HG03439 (cell line): ENCODE measurements at regions not wholly inside any gene's neighbourhood (a gene's known extent, or its start where the extent isn't known, plus 50 kb on each side); places are given as distances from the start of the nearest gene placed in this dataset.
"Not testable (repeated sequence)": the region's sequence is repeated elsewhere in the genome, so short reads cannot be mapped to it uniquely, and the experiment has no call there.

Source experiments
- ATAC-seq: cut with Tn5 transposase; IDR thresholded peaks from one replicate; pipeline ENCODE4 v1.9.1; 2021; ENCODE audit warnings: mild to moderate bottlenecking, moderate library complexity; ENCODE audit not compliant: unreplicated experiment

DNA sequence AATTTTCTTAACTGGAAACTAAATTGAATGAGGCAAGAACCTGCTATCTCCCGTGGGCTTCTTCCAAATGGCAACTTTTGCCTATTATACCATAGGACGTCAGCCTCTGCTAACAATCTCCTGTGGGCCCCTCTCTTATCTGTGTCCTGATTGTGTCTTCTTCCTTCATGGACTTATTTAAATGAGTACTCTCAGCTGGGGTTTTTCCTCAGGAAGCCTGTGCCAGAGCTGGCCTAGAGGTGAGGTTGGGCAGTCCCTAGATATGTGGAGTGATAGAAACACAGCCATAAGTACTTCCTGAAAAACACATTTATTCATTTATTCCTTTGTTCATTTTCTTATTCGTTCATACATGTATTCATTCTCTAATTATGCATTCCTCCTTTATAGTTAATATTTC lies 712.5 kb upstream of the SLIT2 start:
- no peak for ATAC-seq

DNA sequence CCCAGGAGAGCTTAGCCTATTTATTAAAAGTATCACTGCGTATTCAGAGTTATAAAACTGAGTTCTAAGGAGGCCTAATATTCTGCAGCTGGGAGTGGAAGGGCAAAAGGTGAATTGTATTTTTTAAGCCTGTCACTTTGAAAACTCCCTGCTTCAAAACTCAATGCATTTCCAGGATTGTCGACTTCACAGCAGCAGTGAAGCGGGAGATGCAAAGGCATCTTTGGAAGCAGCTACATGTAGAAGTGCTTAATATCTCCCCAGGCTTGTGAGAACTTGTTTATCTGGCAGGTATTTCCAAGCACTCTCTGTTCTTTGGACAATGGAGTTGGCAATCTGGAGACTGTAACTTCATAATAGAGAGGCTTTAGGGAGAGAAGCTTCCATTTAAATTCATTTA lies 717.5 kb upstream of the SLIT2 start:
- ATAC-seq: no peak

DNA sequence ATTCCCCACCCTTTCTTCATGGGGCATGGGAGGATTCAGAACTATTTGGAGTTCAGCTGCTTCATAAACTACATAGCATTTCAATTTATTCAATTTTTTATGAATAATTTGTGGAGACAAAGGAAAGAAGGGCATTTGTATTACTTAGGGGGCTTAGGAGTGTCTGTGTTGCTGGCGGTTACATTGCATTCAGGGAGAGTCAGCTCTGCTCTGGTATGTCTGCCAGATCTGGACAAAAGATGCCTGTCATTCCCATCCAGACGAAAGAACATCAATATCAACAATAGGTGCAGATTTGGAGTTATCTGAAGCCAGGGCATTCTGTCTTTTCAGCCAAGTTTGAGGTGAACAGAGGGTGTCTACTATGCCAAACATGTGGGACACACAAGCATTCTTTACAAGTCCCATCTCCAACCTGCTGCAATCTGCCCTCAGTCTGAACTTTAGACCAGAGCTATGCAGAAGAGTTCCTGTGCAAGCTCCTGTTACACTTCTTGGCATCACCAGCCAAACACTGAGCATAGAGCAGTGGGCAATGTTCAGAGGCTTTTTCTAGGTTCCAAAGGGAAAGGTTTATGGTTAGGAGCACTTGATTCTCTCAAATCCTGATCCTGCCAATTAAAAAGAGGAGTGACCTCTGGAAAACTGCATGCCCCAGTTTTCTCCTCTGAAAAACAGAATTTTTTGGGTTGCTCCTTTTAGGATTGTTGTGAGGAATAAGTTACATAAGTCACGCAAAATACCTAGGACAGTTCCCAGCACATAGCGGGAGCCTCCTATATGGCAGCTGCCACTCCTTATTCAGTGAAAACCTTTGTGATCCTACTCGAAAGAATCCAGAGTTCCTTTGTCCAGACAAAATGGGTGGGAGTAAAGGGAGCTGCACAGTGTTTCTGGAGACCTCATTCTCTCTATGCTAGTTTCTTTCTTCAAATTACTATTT lies 719.5 kb upstream of the SLIT2 start:
- no peak for ATAC-seq

DNA sequence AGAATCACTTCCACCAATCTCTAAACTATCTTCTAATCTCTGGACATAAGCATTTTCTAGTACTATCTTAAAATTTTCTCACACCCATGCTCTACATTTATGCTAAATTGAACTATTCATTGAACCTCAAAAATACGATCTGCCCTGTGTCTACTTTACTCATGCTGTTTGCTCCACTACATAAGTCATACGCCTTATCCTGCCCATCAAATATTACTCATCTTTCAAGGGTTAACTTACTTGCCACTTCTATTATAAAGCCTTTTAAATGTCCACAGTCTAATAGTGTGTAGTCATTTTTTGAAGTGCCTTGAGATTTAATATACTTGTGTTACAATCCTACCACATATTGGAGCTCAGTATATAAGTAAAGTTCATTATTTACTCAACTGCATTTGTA lies 727.7 kb upstream of the SLIT2 start:
- no peak for ATAC-seq

DNA sequence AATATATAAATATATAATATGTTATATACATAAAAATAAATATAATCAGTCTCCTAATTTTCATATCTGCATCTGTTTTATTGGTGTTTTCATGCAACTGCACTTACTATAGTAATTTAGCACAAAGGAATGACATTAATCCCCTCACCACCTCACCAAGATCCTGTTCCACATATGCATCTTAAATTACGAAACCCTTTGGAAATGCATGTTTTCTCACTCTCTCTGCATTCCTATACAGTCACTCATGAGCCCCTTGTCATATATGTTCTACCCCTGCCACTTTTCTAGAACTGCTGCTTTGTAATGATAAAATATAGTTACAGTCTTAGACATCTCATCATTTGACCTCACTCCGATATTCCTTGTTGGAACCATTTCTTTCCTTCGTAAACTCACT lies 728.7 kb upstream of the SLIT2 start:
- ATAC-seq: no peak

DNA sequence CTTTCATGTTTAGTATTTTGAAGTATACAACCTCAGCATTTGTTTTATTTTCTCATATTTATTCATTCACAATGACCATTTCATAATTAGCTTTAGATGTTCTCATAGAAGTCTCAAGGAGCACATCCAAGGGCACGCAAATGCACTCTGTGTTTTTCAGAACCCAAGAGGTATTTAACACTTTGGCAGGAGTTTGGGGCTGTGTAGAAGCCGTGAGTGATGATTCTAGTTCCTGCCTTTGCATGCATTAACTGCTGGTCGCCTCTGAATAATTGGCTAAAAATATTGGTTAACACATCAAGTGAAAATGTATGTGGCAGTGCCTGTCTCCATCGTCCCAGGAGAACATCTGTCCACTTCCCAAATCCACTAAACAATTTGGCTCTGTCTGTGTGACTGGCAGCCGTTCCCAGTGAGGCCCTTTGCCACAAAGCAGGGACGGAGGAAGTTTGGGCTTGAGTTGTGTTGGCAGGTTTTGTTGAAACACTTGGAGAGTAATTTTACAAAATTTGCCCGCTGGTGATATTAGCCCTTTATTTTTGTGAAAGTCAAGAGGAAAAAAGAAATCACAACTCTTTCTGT lies 730.7 kb upstream of the SLIT2 start:
- no peak for ATAC-seq

DNA sequence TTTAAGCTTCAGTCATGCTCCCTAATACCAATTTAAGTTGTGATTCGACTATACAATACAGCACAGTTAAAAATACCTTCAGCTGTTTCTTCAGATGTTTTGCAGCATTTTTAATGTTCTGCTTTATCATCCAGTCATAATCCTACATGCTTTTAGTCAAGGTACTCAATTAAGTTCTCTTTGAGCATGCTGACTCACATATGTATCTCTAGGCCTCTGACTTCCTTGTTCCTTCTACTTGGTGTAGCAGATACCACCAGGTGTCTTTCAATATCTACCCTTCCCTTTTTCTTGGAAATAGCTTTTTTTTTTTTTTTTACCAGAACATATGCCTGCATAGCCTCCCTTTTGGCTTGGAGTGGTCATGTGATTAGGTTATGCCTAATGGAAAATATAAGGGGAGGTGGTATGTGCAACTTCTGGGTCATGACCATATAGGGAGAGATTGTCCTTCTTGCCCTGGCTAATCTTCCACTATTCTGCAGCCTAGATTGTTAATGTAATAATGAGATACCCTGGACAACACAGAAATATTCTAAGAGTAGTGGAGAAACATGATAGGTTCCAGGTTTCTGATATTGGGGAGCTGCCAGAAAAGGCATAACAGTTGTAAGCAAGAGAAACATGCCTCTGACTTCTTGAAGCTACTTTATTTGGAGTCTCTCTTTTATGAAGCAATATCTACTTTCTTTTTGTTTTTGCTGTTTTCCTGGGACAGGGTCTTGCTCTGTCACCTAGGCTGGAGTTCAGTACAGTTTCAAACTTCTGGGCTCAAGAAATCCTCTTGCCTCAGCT lies 737.2 kb upstream of the SLIT2 start:
- ATAC-seq: no peak

DNA sequence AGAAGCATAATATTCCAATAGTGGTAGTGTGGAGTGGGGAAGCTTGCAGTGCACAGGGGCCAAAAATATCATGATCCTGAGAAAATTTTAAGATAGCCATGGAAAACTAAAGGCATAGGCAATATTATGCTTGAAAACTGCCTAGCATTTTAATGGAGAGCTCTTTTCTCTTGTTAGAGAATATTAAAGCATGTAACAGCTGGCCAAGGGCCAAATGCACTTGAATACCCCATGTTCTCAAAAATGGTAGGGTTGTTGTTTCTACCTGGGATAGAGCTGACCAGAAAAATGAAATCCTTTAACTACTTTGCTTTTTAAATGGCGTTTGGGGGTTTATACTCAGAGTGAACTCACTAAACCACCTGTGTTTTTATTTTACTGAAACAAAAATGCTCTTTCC lies 739.6 kb upstream of the SLIT2 start:
- ATAC-seq: no peak

DNA sequence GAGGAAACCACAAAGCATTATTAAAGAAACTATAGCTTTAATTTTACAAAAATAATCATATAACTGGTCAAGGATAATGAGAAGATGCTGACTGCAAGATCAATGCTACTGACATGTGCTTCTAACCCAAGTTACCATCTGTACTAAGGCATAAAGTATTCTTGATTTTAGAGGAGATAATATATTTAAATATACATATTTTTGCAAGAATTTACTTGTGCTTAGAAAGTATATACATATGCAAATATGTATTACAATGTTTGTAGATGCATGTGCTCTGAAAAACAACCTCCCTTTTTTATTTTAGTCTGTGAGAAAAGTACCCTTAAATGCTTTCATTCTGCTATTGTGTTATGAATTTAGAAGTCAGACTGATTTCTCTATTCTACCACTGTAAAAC lies 740.7 kb upstream of the SLIT2 start:
- no peak for ATAC-seq

DNA sequence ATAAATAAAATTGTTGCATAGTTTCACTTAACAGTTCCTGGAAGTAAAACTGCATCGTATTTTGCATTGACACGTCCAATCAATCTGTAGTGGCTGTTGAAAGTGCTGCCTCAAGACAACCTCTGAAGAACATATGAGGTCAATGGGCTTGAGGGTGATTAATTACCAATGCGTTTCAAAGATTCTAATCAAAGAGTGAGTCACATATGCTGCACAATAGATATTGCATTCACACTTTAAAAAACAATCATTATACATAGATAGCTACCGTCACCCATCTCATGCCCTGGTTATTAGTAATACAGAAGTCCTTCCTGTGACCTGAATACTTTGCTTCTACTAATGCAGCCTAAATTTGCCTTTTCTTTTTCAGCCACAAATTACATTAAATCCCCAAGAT lies 743.3 kb upstream of the SLIT2 start:
- no peak for ATAC-seq

DNA sequence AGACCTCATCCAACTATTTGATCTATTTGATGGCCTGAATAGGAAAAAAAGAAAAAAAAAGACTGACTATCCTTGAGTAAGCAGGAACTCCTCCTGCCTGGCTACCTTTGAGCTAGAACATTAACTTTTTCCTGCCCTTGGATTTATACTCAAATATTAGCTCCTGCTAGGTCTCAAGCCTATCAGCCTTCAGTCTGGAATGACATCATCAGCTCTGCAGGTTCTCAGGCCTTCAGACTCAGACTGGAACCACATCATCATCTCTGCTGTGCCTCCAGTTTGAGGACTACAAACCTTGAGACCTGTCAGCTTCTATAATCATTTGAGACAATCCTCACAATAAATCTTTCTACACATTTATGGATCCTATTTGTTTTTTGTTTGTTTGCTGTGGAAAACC lies 754.0 kb upstream of the SLIT2 start:
- no peak for ATAC-seq

DNA sequence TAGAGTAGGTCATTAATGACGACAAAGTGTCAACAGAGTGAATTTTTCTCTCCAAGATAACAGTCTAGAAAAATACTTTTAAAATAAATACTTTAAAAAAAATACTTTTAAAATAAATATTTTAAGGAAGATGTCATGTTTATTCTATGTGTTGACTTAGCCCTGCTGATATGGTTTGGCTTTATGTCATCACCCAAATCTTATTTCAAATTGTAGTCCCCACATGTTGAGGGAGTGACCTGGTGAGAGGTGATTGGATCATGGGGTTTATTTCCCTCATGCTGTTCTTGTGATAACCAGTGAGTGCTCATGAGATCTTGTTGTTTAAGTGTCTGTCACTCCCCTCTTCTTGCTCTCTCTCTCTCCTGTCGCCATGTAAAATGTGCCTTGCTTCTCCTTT lies 754.9 kb upstream of the SLIT2 start:
- no peak for ATAC-seq

DNA sequence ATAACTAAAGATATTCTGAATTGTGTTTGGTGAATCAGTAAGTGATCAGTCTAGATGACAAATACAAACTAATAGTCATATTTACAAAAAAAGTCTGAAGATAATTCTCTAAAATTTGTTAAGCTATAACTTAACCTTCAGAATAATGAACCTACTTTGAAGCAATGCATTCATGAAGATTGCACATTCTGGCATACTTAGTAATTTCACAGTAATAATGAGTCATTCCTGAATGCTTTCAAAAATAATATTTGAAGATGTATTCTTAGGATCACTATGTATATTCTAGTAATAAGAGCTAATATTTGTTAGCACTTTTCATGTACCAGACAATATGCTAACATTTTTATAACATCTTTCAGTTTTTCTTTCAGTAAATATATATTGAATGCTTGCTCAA lies 756.7 kb upstream of the SLIT2 start:
- ATAC-seq: no peak

DNA sequence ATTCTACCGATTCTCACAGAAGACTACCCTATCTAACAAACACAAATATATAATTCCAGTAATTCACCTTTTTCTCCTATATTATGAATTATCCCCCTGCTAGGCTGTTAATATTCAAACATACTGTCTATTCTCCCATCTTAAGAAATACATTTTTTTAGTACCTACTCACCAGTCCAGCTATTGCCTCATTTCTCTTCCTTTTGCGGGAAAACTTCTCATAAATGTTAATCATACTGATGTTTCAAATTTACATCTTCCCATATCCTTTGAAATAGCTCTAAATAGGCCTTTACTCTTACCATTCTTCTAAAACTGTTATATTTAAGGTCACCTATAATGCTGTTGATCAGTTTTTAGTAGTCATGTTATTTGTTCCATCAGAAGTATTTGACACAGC lies 759.1 kb upstream of the SLIT2 start:
- ATAC-seq: no peak

DNA sequence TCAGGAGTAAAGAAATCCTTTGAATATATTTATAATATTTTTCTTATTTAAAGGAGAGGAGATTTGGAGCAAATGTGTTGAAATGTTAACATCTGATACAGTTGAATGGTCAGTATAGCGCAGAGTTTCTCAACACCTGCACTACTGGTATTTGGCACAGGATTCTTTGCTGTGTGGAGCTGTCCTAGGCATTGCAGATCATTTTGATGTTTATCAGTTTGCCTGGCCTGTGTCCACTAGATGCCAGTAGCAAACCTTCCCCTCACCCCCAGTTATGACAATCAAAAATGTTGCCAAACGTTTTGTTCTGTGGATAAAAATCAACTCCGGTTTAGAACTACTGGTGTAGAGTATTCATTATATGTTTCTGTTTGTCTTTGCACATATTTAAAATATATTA lies 765.3 kb upstream of the SLIT2 start:
- no peak for ATAC-seq

DNA sequence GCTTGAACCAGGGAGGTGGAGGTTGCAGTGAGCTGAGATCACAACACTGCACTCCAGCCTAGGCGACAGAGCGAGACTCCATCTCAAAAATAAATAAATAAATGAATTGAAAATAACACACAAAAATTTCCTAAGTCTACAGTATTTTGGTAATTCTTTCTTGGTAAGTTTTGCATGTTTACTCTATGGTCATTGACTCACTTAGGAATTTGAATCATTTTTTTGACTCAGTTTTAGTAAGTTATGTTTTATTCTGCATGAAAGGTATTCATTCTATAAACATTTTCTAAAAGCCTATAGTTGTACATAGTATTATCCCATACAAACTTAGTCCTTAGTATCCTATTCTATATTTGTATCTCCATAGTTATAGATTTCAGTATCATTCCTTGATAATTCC lies 772.9 kb upstream of the SLIT2 start:
- no peak for ATAC-seq

DNA sequence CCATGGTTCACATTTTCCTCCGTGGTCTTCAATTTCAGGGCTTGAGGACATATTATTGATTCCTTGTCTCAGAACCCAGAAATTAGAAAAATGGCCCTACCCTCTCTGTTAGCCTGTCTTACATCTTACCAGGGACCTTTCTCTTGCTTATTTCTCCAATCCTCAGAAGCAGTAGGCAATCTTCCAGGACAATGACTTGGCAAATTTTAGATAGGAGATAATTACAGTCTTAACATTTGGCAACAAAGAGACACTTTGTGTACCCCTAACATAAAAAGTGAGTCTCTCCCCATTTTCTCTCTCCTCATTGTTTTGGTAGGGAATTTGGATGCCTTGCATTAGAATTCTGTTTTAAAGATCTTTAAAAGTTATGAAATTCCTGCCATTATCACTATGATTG lies 778.1 kb upstream of the SLIT2 start:
- ATAC-seq: no peak

DNA sequence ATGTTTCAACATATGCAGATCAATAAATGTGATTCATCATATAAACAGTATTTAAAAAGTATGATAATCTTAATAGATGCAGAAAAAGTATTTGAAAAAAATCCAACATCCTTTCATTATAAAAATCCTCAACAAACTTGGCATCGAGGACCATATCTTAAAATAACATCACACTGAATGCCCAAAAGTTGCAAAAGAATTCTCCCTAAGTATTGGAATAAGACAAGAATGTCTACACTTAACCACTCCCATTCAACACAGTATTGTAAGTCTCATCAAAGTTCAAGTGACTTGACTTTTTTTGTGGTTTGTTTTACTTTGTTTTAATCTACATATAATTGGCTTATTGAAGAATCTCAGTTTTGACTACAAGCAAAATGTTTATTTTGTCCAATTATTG lies 779.0 kb upstream of the SLIT2 start:
- ATAC-seq: no peak

DNA sequence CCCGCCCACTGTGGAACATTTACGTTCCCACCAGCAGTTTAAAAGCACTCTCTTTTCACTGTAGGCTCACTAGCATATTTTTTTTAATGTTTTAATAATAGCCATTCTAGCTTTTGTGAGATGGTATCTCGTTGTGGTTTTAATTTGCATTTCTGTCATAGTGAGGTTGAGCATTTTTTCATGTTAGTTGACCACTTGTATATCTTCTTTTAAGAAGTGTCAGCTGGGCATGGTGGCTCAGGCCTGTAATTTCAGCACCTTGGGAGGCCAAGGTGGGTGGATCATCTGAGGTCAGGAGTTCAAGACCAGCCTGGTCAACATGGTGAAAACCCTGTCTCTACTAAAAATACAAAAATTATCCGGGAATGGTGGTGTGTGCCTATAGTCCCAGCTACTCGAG lies 781.7 kb upstream of the SLIT2 start:
- not testable (repeated sequence) for ATAC-seq

DNA sequence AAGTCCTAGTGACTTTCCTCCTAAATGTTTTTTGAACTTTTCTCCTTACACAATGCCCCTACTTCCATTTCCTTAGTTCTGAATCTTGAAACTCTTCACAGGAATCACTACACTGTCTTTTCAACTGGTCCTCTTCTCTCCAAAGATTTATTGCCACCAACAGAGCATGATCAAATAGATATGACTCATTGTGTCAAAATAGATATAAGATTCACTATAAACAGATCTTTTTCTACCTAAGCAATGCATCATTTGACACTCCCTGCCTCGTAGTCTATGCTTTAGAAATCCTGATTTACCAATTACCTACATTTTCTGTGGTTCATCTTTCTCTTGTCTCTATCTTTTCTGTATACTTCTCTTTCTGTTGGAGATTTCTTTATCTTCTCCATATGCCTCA lies 789.6 kb upstream of the SLIT2 start:
- ATAC-seq: no peak

DNA sequence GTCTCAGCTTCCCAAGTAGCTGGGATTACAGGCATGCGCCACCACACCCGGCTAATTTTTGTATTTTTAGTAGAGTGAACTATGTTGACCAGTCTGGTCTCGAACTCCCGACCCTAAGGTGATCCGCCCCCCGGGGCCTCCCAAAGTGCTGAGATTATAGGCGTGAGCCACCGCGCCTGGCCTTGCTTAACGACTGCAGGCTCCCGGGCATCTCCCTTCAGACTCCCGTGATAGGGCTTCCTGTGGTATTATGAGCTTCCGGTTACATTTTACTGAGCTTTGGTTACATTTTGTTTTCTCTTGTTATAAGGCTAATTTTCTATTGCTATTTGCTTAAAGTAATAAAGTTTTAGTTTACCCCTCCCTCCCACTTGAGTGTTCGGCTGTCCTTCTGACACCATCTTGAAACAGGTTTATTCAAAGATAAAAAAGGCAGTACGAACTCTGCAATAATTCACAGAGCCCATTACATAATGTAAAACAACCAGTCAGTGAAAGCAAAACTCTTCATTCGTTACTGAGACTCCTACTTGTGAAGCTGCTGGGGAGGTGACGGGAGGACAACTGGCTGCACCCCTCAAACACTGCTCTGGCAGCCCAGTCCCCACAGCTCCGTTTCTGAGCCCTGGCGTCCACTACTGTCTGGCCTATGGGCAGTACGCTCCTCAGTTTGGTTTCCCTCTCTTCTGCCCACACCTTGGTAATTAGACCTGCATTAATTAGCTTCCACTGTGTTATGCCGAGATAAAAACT lies 795.7 kb upstream of the SLIT2 start:
- ATAC-seq: no peak
